Chondrocyte (in vitro differentiated cells): ENCODE measurements at regions not wholly inside any gene's neighbourhood (a gene's known extent, or its start where the extent isn't known, plus 50 kb on each side); places are given as distances from the start of the nearest gene placed in this dataset.

Experiments used
- DNase-seq: peaks from one replicate; pipeline ENCODE4 v3.0.0; 2021; ENCODE audit warnings: mixed read lengths, low spot score
- H3K27ac Mint-ChIP-seq: one replicate; pipeline ENCODE4 v1.8.0; 2021; ENCODE audit warnings: mild to moderate bottlenecking, moderate library complexity, mixed read lengths; ENCODE audit not compliant: unreplicated experiment
- H3K27me3 Mint-ChIP-seq: 2 replicates; pipeline ENCODE4 v1.8.0; 2021; ENCODE audit warnings: low read depth, mixed read lengths
- H3K36me3 Mint-ChIP-seq: 2 replicates; pipeline ENCODE4 v1.8.0; 2021; ENCODE audit warnings: low read depth, mixed read lengths
- H3K4me1 Mint-ChIP-seq: 2 replicates; pipeline ENCODE4 v1.8.0; 2021; ENCODE audit warnings: low read depth, mild to moderate bottlenecking, mixed read lengths
- H3K4me3 Mint-ChIP-seq: one replicate; pipeline ENCODE4 v1.8.0; 2021; ENCODE audit warnings: mild to moderate bottlenecking, moderate library complexity, mixed read lengths; ENCODE audit not compliant: unreplicated experiment
- H3K9me3 Mint-ChIP-seq: 2 replicates; pipeline ENCODE4 v1.8.0; 2021; ENCODE audit warnings: low read depth, mixed read lengths
- CTCF ChIP-seq: fragments of 200-600 bp; sonication (generic); IDR thresholded peaks from 2 replicates; pipeline ENCODE4 v1.5.0; 2021; ENCODE audit warnings: antibody characterized with exemption, mild to moderate bottlenecking, moderate library complexity

GRCh38 chr18:40875101-40875615, 1079.9 kb upstream of the PIK3C3 start:
- H3K4me3 Mint-ChIP-seq = no peak overlapping the region
- no peaks in the 10 kb centered on the region for H3K27me3 Mint-ChIP-seq
- H3K27ac Mint-ChIP-seq = no peak overlapping the region
- no peaks in the 10 kb centered on the region for H3K36me3 Mint-ChIP-seq
- no peaks in the 10 kb centered on the region for H3K9me3 Mint-ChIP-seq
- no peak for DNase-seq
- H3K4me1 Mint-ChIP-seq = peaks cover 47% of the 10 kb centered on the region
- TF ChIP-seq CTCF = no peak

- H3K27ac Mint-ChIP-seq = no peak overlapping the region
- peaks cover 52% of the 10 kb centered on the region for H3K4me1 Mint-ChIP-seq
- no peak overlapping the region for H3K4me3 Mint-ChIP-seq
- DNase-seq = no peak
- no peaks in the 10 kb centered on the region for H3K36me3 Mint-ChIP-seq
- H3K9me3 Mint-ChIP-seq = no peaks in the 10 kb centered on the region
- TF ChIP-seq CTCF = no peak
- H3K27me3 Mint-ChIP-seq = no peaks in the 10 kb centered on the region
Measured at GRCh38 chr18:40874233-40874632, 1080.8 kb upstream of the PIK3C3 start.

- Mint-ChIP-seq H3K9me3 (peaks cover 13% of the 10 kb centered on the region), H3K27me3 (no peaks in the 10 kb centered on the region), H3K36me3 (peaks cover 3% of the 10 kb centered on the region), H3K4me3 (no peak overlapping the region), H3K4me1 (peaks cover 45% of the 10 kb centered on the region), H3K27ac (peak overlapping the region; percentile 93)
- TF ChIP-seq CTCF = no peak
- DNase-seq = no peak
Measured at GRCh38 chr18:40868110-40868858, 1086.8 kb upstream of the PIK3C3 start.

- peaks cover 45% of the 10 kb centered on the region for H3K4me1 Mint-ChIP-seq
- peaks cover 15% of the 10 kb centered on the region for H3K9me3 Mint-ChIP-seq
- H3K27ac Mint-ChIP-seq = peak overlapping the region; percentile 93
- H3K27me3 Mint-ChIP-seq = no peaks in the 10 kb centered on the region
- no peak for DNase-seq
- H3K4me3 Mint-ChIP-seq = no peak overlapping the region
- H3K36me3 Mint-ChIP-seq = peaks cover 3% of the 10 kb centered on the region
- TF ChIP-seq CTCF = no peak
Measured at GRCh38 chr18:40867459-40867858, 1087.6 kb upstream of the PIK3C3 start.

GRCh38 chr18:40866968-40867367, 1088.1 kb upstream of the PIK3C3 start:
- peaks cover 45% of the 10 kb centered on the region for H3K4me1 Mint-ChIP-seq
- H3K27ac Mint-ChIP-seq = peak overlapping the region; percentile 93
- no peak overlapping the region for H3K4me3 Mint-ChIP-seq
- peaks cover 15% of the 10 kb centered on the region for H3K9me3 Mint-ChIP-seq
- no peak for TF ChIP-seq CTCF
- peaks cover 3% of the 10 kb centered on the region for H3K36me3 Mint-ChIP-seq
- H3K27me3 Mint-ChIP-seq = no peaks in the 10 kb centered on the region
- DNase-seq = no peak
